ENCODE measurements at regions not wholly inside any gene's neighbourhood (a gene's known extent, or its start where the extent isn't known, plus 50 kb on each side); places are given as distances from the start of the nearest gene placed in this dataset.
"Not testable (repeated sequence)": the region's sequence is repeated elsewhere in the genome, so short reads cannot be mapped to it uniquely, and the experiment has no call there.

DNA sequence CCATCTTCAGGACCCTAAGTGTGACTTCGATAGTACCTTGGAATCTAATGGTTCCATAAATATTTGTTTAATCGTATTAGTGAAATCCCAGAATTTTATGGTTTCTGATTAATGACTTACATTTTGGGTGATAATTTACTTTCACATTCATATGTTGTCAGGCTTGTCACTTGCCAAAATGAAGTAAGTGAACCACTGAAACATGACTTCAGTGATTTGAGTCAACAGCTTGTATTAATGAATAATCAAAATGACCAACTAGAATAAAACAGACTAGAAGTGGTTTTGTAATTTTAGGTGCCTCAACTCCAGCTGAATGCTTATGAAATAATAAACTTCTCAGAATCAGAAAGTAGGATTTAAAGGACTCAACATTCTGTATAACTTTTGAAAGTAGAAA lies 517.1 kb downstream of the PRKD1 start:
- H3K27me3 Mint-ChIP-seq (ENCODE audit: unreplicated experiment): no peaks in the 10 kb centered on the region
- TF ChIP-seq, protein P1, sequence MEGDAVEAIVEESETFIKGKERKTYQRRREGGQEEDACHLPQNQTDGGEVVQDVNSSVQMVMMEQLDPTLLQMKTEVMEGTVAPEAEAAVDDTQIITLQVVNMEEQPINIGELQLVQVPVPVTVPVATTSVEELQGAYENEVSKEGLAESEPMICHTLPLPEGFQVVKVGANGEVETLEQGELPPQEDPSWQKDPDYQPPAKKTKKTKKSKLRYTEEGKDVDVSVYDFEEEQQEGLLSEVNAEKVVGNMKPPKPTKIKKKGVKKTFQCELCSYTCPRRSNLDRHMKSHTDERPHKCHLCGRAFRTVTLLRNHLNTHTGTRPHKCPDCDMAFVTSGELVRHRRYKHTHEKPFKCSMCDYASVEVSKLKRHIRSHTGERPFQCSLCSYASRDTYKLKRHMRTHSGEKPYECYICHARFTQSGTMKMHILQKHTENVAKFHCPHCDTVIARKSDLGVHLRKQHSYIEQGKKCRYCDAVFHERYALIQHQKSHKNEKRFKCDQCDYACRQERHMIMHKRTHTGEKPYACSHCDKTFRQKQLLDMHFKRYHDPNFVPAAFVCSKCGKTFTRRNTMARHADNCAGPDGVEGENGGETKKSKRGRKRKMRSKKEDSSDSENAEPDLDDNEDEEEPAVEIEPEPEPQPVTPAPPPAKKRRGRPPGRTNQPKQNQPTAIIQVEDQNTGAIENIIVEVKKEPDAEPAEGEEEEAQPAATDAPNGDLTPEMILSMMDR (IDR thresholded peaks at IDR 0.05): no peak
- H3K36me3 Mint-ChIP-seq (ENCODE audit: unreplicated experiment): no peaks in the 10 kb centered on the region
- H3K4me1 Mint-ChIP-seq (ENCODE audit: unreplicated experiment): no peaks in the 10 kb centered on the region
- no peak overlapping the region for H3K4me3 Mint-ChIP-seq (ENCODE audit: unreplicated experiment)
- peaks cover 15% of the 10 kb centered on the region for H3K9me3 Mint-ChIP-seq (ENCODE audit: unreplicated experiment)
- H3K27ac Mint-ChIP-seq (ENCODE audit: unreplicated experiment): no peak overlapping the region
- no peak for DNase-seq (ENCODE audit: extremely low spot score, unreplicated experiment)

DNA sequence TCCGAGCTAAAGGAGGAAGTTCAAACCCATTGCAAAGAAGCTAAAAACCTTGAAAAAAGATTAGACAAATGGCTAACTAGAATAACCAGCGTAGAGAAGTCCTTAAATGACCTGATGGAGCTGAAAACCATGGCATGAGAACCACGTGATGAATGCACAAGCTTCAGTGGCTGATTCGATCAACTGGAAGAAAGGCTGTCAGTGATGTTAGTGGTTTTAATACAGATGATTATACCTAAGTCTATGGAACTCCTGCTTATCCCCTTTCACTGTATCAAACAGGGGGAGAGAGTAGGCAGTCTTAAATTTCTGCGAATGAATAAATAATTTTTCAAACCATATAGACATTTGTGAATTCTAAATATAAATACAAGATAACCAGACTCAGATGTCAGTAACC lies 512.7 kb downstream of the PRKD1 start:
- H3K4me1 Mint-ChIP-seq (ENCODE audit: unreplicated experiment); H3K27ac Mint-ChIP-seq (ENCODE audit: unreplicated experiment); H3K9me3 Mint-ChIP-seq (ENCODE audit: unreplicated experiment); DNase-seq (ENCODE audit: extremely low spot score, unreplicated experiment); H3K27me3 Mint-ChIP-seq (ENCODE audit: unreplicated experiment); H3K36me3 Mint-ChIP-seq (ENCODE audit: unreplicated experiment); H3K4me3 Mint-ChIP-seq (ENCODE audit: unreplicated experiment): not testable (repeated sequence)

DNA sequence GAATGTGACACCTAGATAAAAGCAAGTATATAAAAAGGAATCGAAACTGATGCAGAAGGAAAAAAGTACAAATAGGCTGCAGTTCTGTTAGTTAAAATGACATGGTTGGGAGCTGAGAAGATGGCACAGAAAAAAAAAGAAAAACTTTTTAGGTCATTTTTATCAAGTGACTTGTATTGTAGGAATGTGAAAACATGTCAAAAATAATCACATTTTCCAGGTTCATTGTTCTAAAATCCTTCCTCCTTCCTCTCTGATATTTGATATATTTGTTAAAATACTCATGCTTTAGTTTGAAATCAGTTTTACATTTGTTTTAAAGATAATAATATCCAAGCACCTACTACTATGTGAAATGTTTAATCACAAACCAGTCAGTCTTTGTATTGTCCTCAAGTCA lies 507.9 kb downstream of the PRKD1 start:
- no peaks in the 10 kb centered on the region for H3K27me3 Mint-ChIP-seq (ENCODE audit: unreplicated experiment)
- H3K36me3 Mint-ChIP-seq (ENCODE audit: unreplicated experiment): no peaks in the 10 kb centered on the region
- TF ChIP-seq, protein P1 (IDR thresholded peaks at IDR 0.05): no peak
- no peak for DNase-seq (ENCODE audit: extremely low spot score, unreplicated experiment)
- no peaks in the 10 kb centered on the region for H3K4me1 Mint-ChIP-seq (ENCODE audit: unreplicated experiment)
- no peak overlapping the region for H3K27ac Mint-ChIP-seq (ENCODE audit: unreplicated experiment)
- no peak overlapping the region for H3K4me3 Mint-ChIP-seq (ENCODE audit: unreplicated experiment)
- H3K9me3 Mint-ChIP-seq (ENCODE audit: unreplicated experiment): no peaks in the 10 kb centered on the region

DNA sequence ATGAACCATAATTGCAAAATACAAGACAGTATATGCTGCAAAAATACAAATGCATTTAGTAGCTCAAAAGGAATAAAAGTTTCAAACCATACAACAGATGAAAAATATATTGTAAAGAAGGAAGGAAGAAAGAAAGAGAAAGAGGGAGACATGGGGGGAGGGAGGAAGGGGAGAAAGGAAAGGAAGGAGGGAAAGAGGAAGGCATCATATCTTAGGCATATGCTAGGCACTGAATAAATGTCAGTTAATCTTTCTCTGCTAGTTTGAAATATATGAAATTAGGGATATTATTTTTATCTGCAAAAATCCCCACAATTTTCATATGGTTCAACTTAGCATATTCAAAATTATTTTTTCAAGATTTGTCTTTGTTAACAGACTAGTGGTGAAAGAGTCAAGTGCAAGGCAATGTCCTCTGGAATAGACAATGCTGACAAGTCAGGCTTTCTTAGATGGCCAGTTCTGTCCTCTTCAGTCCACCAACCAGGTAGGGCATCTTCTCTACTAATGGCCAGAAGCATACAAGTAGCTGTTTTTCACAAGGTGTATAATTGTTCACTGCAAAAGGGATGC lies 506.4 kb downstream of the PRKD1 start:
- no peaks in the 10 kb centered on the region for H3K4me1 Mint-ChIP-seq (ENCODE audit: unreplicated experiment)

DNA sequence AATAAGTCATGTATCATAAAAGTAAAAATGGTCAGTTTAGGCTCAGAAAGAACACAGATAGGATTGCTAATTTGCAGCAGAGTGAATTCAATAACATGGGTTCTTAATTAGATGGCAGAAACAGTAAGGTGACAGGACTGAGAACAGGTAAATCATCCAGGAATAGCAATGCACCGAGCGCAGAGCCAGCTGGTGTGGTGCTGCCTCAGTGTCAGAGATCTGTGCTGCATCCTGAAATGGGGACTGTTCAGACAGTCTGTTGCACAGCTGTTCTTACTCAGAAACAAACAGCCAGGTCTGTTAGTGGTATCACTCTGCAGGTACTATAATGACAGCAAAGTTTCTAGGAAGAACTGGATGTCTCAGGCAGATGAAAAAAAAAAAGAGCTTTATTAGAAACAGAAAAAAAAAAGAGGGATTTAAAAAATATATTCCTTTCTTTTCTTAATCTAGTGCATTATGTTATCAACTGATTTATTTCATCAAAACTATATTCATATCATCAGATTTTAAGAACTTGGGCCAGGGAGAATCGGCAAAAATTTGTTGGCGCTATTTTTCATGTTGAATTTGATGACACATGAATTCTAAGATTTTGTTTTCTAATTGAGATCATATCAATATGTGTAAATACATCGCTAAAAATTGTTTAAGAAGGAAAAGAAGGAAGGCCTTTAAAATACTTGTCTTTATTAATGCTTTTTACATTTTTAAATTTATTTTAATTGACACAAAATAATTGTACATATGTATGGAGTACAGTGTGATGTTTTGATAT lies 501.8 kb downstream of the PRKD1 start:
- Mint-ChIP-seq H3K4me1 (ENCODE audit: unreplicated experiment) (no peaks in the 10 kb centered on the region), H3K27ac (ENCODE audit: unreplicated experiment) (no peak overlapping the region), H3K27me3 (ENCODE audit: unreplicated experiment) (no peaks in the 10 kb centered on the region), H3K36me3 (ENCODE audit: unreplicated experiment) (no peaks in the 10 kb centered on the region), H3K4me3 (ENCODE audit: unreplicated experiment) (no peak overlapping the region), H3K9me3 (ENCODE audit: unreplicated experiment) (no peaks in the 10 kb centered on the region)
- TF ChIP-seq, protein P1 (IDR thresholded peaks at IDR 0.05): no peak
- DNase-seq (ENCODE audit: extremely low spot score, unreplicated experiment): no peak

More for the DNA sequence above, 506.4 kb downstream of the PRKD1 start:
- H3K4me3 Mint-ChIP-seq (ENCODE audit: unreplicated experiment): no peak overlapping the region
- no peaks in the 10 kb centered on the region for H3K36me3 Mint-ChIP-seq (ENCODE audit: unreplicated experiment)
- no peak overlapping the region for H3K27ac Mint-ChIP-seq (ENCODE audit: unreplicated experiment)
- DNase-seq (ENCODE audit: extremely low spot score, unreplicated experiment): no peak
- no peaks in the 10 kb centered on the region for H3K27me3 Mint-ChIP-seq (ENCODE audit: unreplicated experiment)
- TF ChIP-seq, protein P1 (IDR thresholded peaks at IDR 0.05): no peak
- no peaks in the 10 kb centered on the region for H3K9me3 Mint-ChIP-seq (ENCODE audit: unreplicated experiment)
